Osteocyte (in vitro differentiated cells): ENCODE measurements at regions not wholly inside any gene's neighbourhood (a gene's known extent, or its start where the extent isn't known, plus 50 kb on each side); places are given as distances from the start of the nearest gene placed in this dataset.
A peak's percentile ranks its signal among the peaks of the same experiment; 100 is the strongest.

ENCODE experiments used
- DNase-seq: peaks from one replicate; pipeline ENCODE4 v3.0.0; 2021; ENCODE audit warnings: mixed read lengths; ENCODE audit not compliant: unreplicated experiment; ENCODE audit errors: extremely low spot score
- H3K27ac Mint-ChIP-seq: one replicate; pipeline ENCODE4 v1.8.0; 2021; ENCODE audit warnings: mild to moderate bottlenecking, mixed read lengths; ENCODE audit not compliant: unreplicated experiment
- H3K27me3 Mint-ChIP-seq: one replicate; pipeline ENCODE4 v1.8.0; 2021; ENCODE audit warnings: mixed read lengths; ENCODE audit not compliant: unreplicated experiment
- H3K36me3 Mint-ChIP-seq: one replicate; pipeline ENCODE4 v1.8.0; 2021; ENCODE audit warnings: mixed read lengths; ENCODE audit not compliant: unreplicated experiment
- H3K4me1 Mint-ChIP-seq: one replicate; pipeline ENCODE4 v1.8.0; 2021; ENCODE audit warnings: mixed read lengths; ENCODE audit not compliant: unreplicated experiment
- H3K4me3 Mint-ChIP-seq: one replicate; pipeline ENCODE4 v1.8.0; 2021; ENCODE audit warnings: mild to moderate bottlenecking, moderate library complexity, mixed read lengths; ENCODE audit not compliant: unreplicated experiment
- H3K9me3 Mint-ChIP-seq: one replicate; pipeline ENCODE4 v1.8.0; 2021; ENCODE audit warnings: mixed read lengths; ENCODE audit not compliant: unreplicated experiment
- CTCF ChIP-seq: fragments of 200-600 bp; sonication (generic); IDR thresholded peaks from 2 replicates; pipeline ENCODE4 v1.5.0; 2021; ENCODE audit warnings: antibody characterized with exemption, mild to moderate bottlenecking, moderate library complexity

GRCh38 chr20:11162026-11162775, 488.4 kb upstream of the JAG1 start:
- no peaks in the 10 kb centered on the region for H3K9me3 Mint-ChIP-seq
- no peak overlapping the region for H3K4me3 Mint-ChIP-seq
- DNase-seq = no peak
- H3K36me3 Mint-ChIP-seq = peaks cover 2% of the 10 kb centered on the region
- H3K27me3 Mint-ChIP-seq = no peaks in the 10 kb centered on the region
- H3K27ac Mint-ChIP-seq = peak overlapping the region; percentile 16
- no peak for TF ChIP-seq CTCF
- H3K4me1 Mint-ChIP-seq = peaks cover 38% of the 10 kb centered on the region

GRCh38 chr20:11165789-11166188, 492.0 kb upstream of the JAG1 start:
- H3K4me3 Mint-ChIP-seq = no peak overlapping the region
- no peak for DNase-seq
- peaks cover 3% of the 10 kb centered on the region for H3K9me3 Mint-ChIP-seq
- peaks cover 30% of the 10 kb centered on the region for H3K4me1 Mint-ChIP-seq
- H3K36me3 Mint-ChIP-seq = no peaks in the 10 kb centered on the region
- no peak overlapping the region for H3K27ac Mint-ChIP-seq
- no peak for TF ChIP-seq CTCF
- H3K27me3 Mint-ChIP-seq = no peaks in the 10 kb centered on the region

GRCh38 chr20:11166712-11167111, 492.9 kb upstream of the JAG1 start:
- Mint-ChIP-seq H3K4me3 (no peak overlapping the region), H3K27ac (no peak overlapping the region), H3K9me3 (peaks cover 3% of the 10 kb centered on the region), H3K36me3 (no peaks in the 10 kb centered on the region), H3K4me1 (peaks cover 32% of the 10 kb centered on the region), H3K27me3 (no peaks in the 10 kb centered on the region)
- DNase-seq = no peak
- TF ChIP-seq CTCF = no peak

GRCh38 chr20:11168026-11168425, 494.2 kb upstream of the JAG1 start:
- Mint-ChIP-seq H3K36me3 (no peaks in the 10 kb centered on the region), H3K27me3 (no peaks in the 10 kb centered on the region), H3K27ac (no peak overlapping the region), H3K4me1 (peaks cover 41% of the 10 kb centered on the region), H3K4me3 (no peak overlapping the region), H3K9me3 (peaks cover 3% of the 10 kb centered on the region)
- DNase-seq = no peak
- no peak for TF ChIP-seq CTCF

GRCh38 chr20:11170025-11170424, 496.2 kb upstream of the JAG1 start:
- Mint-ChIP-seq H3K4me3 (no peak overlapping the region), H3K27ac (peak overlapping the region; percentile 96), H3K9me3 (peaks cover 6% of the 10 kb centered on the region), H3K27me3 (no peaks in the 10 kb centered on the region), H3K4me1 (peaks cover 46% of the 10 kb centered on the region), H3K36me3 (no peaks in the 10 kb centered on the region)
- DNase-seq = no peak
- no peak for TF ChIP-seq CTCF
